Right renal cortex interstitium (tissue), 3 donors: ENCODE measurements at regions not wholly inside any gene's neighbourhood (a gene's known extent, or its start where the extent isn't known, plus 50 kb on each side); places are given as distances from the start of the nearest gene placed in this dataset.
A peak's percentile ranks its signal among the peaks of the same experiment; 100 is the strongest.

Source experiments
- DNase-seq, 3 donors: peaks; one replicate each; pipeline ENCODE4 v3.0.0-alpha.2; 2013; ENCODE audit warnings: low read depth in 3 of 3, low spot score in 2 of 3

DNA sequence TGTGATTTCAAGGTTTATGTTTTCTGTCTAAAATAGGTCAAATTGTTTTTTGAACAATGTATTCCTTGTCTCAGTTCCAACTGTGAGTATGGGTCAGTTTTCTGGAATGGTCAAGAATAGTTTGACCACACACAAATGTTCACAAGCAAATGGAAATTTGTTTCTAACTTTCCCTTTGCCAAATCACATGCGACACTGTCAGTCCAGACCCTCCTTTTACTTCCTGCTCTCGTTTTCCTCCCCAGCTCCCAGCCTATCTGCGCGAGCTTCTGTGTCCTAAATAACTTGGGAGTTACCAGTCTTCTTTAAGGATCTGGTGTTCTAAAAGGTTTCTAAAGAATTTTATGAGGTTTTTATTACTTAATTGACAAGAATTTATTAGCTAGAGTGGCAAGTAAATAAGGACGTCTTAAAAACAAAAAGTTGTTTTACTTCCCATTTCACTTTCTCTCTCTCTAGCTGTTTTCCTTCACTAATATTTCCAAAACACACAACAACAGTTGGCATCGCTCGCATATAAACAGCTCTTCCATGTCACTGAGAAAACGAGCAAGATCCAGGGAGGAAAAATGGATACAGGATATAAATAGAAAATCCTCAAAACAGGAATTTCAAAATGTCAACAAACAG, 266.1 kb upstream of the KLF6 start:
- DNase-seq, result peak; percentile 54 to 62 (median 57)

DNA sequence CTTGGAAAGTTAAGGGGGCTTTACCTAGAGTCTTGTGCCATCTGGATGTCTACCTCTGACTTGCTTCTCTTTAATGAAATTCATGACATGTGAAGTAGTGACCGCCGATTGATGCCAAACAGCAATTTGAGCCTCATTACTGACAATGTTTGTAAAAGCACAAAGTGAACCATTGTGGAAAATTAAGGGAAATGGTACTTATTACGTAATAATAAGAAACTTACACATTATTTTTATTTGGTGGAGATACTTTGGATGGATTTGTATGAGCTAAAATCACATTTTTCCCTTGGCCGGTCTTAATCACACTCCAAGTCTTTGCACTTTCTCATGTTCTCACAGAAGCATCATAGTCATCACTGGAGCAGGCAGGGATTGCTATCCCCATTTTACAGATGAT, 265.1 kb upstream of the KLF6 start:
- DNase-seq, result no peak

DNA sequence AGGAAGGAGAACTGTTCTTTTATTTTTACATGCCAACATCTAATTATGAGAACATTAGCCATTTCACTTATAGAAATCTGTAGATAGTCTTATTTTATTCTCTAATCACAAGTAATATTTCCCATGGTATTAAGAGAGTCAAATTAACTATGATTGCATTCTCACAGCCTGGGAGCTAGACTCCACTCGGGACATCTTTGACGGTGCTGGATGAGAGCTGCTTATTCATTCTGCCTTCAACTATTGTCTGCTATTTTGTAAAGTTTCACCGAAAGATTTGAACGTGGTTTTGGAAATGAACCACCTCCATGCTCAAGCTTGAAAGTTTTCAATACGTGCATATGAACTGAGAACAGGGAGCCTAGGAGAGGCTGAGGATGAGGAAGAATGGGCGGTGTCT, 264.3 kb upstream of the KLF6 start:
- DNase-seq, result no peak

DNA sequence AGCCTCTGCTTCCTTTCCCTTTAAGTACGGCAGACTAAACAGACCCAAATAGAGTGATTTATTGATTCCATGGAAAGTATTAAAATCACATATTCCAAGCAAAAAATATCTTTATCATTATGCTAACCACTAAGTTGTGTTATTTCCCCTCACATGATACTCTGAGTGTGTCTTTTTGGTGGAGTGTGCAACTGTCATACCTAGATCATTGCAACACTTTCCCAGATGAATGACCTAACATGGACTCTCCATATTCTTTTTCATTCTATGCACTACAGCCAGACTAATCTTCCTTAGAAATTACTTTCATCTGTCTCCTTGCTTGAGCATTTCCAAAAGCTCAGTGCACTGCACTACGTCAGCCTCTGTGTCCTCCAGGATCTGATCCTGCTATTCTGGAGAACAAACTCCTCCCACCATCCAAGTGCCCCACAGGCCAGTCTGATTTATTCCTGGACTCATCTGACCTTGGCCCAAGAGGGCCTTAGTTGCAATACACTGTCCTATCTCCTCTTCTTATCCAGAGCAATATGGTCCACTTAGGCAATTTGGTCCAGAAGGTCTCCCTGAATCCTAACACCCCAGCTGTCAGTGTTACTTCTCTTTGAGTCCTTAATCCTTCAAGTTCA, 263.3 kb upstream of the KLF6 start:
- no peak for DNase-seq

DNA sequence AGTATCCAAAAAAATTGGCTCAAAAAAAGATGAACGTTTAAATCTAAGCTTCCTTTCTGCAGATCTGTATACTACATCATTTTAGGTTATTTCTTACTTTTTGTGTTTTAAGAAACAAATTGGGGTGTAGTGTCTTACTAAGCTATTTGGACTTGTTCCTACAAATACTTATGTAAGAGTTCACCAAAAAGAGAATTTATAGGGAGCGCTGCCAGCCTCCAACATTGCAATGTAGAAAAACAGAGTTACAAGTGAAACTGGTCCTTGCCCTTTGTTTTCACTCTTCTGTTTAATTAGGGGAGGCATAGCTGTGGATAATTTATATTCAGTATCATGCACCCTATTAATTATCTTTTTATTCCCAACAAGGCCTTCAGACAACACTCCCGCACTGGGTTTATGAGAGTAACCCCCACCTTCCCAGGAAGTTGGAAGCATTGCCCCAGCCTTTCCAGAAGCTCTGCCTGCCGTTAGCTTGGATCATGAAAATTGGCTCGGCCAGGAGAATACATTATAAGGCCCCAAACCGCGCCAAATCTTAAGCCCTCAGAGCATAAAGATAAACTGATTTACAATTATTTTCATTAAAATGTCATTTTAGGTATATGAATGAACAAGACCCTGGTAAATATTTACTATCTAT, 261.8 kb upstream of the KLF6 start:
- no peak for DNase-seq

DNA sequence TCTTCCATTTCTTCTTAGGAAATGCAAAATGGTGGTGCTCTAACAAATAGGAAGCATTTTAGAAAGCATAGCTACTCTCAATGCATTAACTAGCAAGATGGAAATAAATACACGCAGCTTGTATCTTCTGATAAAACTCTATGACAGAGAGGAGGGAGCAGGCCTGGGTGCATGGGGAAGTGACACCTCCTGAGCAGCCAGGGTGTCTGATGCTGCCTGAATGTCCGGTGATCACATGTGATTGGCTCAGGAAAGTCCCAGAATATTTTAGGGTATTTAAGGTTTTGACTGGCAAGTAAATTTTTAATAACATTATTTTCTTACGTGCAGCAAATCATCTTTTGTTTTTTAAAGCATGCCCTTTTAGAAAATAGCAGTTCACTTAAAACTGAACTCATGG, 261.0 kb upstream of the KLF6 start:
- no peak for DNase-seq

DNA sequence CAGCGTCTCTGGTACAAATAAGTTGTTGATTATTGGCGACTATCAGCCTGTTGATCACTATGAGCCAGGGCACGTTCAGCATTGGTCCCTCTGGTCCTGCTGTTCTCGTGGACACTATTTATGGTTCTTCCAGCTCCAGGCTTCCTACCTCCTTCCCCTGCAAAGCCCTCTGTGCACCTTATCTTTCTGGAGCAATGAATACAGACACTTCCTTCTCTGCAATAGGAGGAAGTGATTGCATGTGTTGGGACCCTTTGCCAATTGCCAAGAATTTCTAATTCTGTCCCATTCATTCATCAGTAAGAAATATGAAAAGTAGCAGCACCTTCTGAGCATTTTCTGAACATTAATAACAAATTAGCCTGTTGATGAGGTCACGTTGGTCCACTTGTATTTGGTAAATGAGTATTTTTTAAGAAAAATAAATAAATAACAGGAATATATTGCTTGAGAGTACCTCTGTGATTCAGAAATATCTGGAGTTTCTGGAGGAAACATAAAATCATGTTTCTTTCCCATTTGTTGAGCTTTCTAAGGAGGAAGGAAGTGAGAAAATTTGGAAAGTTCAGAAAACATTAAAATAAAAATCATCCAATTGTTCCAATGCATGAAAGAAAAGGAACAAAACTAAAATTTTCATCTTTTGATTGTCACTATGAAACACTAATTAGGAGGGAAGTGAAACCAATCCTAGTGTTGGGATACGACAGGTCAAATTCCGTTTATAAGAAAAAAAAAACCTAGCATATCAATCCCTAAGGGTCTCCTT, 259.1 kb upstream of the KLF6 start:
- DNase-seq, result no peak

DNA sequence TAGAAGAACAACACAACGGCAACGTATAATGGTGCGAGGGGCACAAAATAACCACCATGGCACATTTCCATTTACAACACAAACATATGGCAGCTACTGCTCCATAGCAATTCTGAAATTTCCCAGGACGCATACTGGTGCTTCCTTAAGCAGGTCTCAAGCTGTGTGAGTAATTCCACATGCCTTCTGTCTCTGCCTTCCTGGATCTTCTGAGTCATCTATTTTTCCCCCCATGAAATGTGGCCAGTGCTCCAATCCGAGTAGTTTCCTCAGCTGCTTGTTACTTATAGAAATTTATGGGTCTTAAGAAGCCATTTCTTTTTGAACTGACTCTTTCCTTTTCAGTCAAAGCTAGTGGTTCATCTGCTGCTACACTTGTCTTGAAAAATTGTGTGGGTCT, 256.6 kb upstream of the KLF6 start:
- no peak for DNase-seq

DNA sequence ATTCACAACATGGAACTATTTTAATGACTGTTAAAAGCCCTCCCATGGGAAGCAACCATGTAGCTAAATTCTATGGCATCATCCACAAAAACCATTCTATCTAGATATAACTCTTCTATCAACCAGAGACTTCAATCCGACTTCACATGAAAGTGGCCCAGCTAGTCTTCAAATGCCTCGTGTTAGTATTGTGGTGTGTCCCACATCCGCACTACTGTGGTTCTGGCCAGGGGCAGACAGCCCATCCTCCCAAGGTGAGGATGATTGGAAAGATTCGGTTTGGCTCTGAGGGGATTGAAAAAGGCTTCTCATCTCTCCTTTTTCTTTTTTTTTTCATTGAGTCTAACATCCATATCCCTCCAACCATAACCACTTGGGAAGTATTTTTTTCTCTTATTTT, 253.0 kb upstream of the KLF6 start:
- no peak for DNase-seq

DNA sequence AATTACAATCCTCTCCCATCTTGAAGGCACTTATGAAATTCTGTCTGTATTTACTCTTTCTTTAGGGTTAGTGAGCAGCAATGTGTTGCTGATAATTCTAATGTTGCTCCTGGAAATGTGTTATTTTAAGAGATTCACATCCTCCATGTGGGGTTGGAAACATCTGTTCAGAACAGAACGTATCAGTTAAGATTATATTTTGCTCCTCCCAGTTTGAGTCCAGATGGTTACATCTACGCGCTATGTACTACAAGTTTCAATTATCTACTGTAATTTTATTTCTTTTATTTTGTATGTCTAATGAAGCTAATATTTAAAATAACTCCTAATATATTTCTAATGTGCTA, 250.6 kb upstream of the KLF6 start:
- DNase-seq, result no peak

DNA sequence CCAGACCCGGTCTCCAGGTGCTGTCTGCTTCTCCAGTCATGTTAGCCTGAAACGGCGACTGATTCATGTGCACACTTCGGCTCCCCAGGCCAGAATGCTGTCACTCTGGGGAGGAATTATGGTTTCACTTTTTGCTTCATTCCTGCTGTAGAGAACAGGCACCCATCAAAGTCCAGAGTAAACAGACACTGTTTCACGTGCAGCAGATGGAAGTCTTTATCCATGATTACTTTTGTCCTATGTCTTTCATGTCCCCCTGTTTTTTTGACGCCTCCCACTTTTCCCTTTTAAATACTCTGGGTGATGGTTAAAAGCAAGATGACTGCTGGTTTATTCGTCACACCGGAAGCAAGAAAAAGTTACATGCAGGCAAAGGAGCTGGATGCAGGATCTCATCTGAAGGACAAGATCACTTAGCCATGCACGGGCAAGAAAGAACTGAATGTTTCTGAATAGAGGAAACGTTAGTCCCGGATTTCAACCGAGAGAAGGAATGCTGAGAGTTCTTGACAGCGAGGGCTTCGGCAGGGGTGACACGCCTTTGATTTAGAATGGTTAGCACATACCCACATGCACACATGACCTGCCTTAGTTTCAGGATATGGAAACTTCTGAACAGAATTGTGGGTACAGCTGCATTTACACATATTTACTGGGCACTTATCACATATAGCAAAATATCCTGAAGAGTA, 250.0 kb upstream of the KLF6 start:
- DNase-seq, result no peak

DNA sequence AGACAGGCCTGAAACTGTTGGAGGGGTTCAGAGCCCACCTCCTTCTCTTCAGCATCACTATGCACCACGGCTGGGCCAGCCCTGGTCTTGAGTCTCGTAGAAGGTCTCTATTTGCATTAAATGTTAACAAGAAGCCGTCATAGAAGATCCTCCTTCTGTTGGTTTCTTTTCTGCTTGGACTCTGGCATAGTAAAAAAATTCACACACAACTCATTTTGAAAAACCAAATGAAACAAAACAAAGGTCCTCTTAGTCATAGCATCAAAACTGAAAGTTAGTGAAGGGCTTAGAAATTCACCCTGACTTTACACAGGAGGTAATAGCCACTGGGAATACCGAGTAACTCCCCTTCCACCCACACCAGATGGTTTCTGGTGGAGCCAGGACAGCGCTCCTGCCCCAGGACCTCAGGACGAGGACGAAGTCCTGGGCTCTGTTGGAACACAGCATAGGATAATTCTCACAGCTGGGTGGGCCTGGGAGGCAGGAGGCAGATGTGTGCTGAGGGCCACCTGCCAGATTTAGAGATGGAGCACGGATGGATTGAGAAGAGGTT, 248.4 kb upstream of the KLF6 start:
- DNase-seq, result no peak

DNA sequence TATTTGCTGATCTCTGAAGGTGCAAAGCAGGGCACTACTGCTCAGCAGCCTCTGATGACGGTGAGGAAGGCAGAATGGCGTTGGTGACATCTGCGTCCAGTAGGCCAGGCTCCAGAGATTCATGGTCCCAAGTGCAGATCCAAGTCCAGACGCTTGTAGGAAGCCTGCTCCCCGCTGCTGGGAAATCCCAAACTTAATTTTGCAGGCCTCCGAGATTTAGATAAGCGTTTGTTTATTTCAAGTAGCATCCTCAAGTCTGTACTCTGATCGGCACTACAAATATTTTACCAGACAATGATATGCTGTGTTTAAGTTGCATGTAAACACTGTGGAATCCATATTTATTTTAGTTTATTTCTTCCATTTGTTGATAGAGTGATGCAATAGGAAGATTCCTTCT, 244.9 kb upstream of the KLF6 start:
- no peak for DNase-seq

DNA sequence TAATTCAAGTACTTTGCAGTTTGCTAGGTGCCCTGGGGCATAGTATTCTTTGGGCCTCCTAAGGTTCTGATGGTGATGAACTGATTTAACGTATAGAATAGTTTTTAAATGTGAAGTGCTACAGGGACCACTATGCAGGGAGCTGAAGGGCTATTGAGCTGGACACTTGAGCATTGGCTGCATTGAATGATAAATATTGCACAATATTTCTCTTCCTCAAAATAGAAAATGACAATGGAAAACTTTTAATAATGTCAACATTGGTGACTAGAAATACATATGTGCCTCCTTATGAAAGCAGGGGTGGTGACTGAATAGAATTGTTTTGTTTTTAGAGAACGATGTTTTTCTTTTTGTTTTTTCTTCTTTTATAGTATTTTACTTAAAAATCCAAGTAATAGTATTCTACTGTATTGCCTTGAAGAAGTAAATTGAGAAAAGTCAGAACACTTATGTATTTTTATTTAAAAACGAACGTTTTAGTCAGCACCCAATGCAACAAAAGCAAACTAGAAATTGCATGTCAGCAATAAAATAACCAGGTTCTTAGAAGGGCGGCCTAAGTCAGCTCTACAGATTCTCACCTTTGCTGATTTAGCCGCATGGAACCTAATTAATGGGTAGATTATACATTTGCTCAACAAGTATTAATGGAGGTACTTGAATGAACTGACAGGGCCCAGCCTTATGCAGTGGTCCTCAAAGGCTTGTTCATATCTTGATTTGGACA, 244.0 kb upstream of the KLF6 start:
- no peak for DNase-seq

DNA sequence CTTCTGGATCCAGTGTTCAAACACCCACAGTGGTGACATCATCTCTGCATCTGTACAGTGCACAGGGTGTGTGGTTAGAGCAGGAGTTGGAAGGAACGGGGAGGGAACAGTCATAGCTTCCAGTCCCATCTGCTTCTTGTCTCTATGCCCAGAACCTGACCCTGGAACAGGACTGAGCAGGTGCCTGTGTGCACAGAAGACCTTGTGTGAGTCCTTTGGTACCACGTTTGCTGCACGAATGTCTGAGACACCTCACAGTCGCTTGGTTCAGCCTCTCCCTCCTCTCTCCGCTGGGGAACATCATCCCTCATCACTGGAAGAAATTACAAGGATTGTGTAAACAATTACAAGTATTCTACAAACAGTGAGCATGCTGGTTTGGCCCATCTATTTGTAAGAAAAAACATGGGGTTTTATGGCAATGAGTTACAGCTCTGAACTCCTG, 243.0 kb upstream of the KLF6 start:
- no peak for DNase-seq

DNA sequence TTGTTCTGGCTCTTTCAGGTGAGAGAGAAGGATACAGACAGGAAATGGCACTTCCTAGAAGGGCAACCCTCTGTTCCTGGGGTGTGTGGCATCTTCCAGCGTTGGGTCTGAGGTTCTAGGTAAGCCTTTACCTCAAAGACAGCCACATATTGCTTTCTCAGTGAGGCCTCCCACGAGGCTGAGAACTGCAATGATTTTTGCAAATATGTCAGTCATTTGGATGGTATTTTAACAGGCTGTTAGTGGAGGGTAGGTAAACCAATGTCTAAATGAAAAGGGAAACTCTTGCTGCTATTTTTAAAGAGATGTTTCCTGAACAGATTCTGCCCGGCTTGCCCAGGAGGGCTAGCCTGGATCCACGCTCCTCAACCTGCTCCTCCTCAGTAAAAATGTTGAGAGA, 240.3 kb upstream of the KLF6 start:
- DNase-seq, result no peak

DNA sequence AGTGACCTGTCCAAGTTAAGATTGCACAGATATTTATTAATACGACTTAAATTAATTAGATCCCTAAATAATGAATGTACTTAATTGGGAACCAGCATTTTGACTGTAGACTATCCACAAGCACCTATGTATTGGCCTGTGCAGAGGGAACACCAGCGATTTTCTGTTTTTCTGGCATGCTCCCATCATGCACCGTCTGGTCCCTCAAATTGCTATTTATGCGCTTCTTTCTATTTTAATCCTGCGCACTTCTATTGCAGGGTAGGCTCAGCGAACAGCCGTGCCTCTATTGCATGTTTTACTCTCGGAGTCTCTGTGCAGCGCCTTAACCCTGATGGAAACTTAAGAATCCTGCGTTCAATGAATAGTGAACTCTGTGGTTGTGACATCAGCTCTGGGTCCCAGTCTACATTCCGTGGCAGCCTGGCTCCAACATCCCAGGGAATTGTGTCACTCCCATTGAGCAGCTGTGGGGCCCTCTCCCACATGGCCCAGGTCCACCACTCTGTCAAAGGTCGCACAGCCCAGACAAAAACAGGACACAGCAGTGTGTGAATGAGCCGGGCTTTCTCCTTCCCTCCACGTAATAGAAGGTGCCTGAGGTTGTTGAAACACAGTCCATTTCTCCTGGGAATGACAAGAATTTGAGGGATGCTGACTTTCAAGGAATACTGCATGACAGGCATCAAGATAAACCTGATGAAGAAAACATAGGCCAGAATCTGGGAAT, 239.7 kb upstream of the KLF6 start:
- DNase-seq, result no peak

DNA sequence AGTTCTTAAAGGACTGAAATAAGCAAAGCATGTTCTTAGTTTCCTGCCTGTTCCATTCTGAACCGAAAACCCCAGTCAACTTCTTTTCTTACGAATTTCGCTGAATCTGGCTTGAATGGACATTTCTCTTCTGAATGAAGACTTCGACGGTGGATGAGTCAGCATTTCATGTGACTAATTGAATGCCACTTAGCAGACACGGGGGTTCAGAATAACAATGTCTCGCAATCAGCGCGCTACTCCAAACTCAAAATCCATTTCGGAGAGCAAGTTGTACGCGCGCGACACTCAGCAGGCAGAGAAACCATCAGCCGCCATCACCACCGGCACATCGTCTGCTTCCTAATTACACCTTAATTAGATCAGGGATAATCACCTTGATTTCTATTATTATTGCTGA, 239.0 kb upstream of the KLF6 start:
- no peak for DNase-seq

DNA sequence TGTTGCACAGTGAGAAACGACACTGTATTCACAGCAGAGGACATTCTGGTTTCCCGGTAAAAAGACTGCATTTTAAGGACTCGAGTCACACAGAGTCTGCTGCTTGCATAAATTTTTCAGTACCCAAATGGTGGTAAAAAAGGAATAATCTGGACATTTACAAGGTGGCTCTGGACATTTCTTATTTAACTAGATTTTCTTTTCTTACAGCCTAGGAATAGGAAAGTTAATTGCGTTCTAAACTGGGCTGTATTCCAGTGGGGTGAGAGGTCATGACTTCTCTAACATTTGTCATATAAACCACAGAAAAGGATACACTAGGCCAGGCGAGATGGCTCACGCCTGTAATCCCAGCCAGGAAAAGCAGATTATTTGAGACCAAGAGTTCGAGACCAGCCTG, 237.5 kb upstream of the KLF6 start:
- DNase-seq, result no peak

DNA sequence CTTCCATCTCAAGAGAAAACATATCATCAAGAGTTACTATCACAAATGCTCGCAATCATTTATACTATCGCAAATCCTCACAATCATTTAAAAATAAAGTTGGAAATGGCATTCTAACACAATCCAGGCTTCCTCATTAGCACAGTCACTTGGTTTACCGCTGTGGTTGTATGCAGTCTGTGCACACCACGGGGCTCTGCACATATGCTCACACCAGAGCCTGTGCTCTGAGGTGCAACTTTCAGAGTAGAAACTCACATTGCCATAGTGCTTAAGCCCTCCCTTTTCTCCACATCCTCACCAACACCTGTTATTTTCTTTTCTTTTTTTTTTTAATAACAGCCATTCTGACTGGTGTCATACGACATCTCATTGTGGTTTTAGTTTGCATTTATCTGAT, 235.6 kb upstream of the KLF6 start:
- DNase-seq, result no peak
